SK-N-SH (cell line): ENCODE measurements at regions not wholly inside any gene's neighbourhood (a gene's known extent, or its start where the extent isn't known, plus 50 kb on each side); places are given as distances from the start of the nearest gene placed in this dataset.

Experiments used
- CTCF ChIA-PET: fragments of 300-600, 350-600 bp; formaldehyde crosslinking; extraction: SDS; loops from one replicate; lab custom pipeline; 2021; lab: Yijun Ruan, JAX
- POLR2A ChIA-PET: fragments of 350-600 bp; sonication (Branson Sonifier 250); formaldehyde crosslinking; extraction: SDS; loops from one replicate; lab custom pipeline; 2020; ENCODE audit warnings: antibody characterized with exemption, inconsistent platforms; lab: Yijun Ruan, JAX
- DNase-seq: peaks from one replicate; pipeline ENCODE4 v3.0.0; 2012
- H2AFZ ChIP-seq: fragments of 200-600 bp; sonication (generic); 2 replicates; pipeline ENCODE4 v1.8.1; 2016; ENCODE audit warnings: antibody characterized with exemption, mild to moderate bottlenecking, low read depth
- H3F3A ChIP-seq: fragments of 200-600 bp; sonication (generic); replicated peaks from 2 replicates; pipeline ENCODE3; 2016; ENCODE audit warnings: antibody characterized with exemption, mild to moderate bottlenecking; ENCODE audit not compliant: insufficient read depth
- H3K27ac ChIP-seq, 2 experiments: fragments of 200-500 bp in 1 of 2; fragments of 200-600 bp in 1 of 2; sonication (Bioruptor generic) in 1 of 2; sonication (generic), shearing (Covaris generic) in 1 of 2; 2 replicates each; pipeline versions ENCODE4 v1.5.1 to v1.6.1; 2014 to 2016; ENCODE audit warnings: low read depth in 2 of 2, inconsistent platforms in 1 of 2, low read length in 1 of 2, mild to moderate bottlenecking in 1 of 2, mixed read lengths in 1 of 2
- H3K27me3 ChIP-seq: fragments of 200-600 bp; sonication (generic), shearing (Covaris generic); 2 replicates; pipeline ENCODE4 v1.6.1; 2016; ENCODE audit warnings: mixed run types; ENCODE audit not compliant: insufficient read depth
- H3K36me3 ChIP-seq, 2 experiments: fragments of 200-500 bp in 1 of 2; fragments of 200-600 bp in 1 of 2; sonication (Bioruptor generic) in 1 of 2; sonication (generic) in 1 of 2; replicated peaks in 1 of 2; 2 replicates each; pipeline versions ENCODE3 to v1.5.1; 2014 to 2016; ENCODE audit warnings: low read length in 1 of 2, mild to moderate bottlenecking in 1 of 2; ENCODE audit not compliant: insufficient read depth in 2 of 2, control insufficient read depth in 1 of 2
- H3K4me1 ChIP-seq, 2 experiments: fragments of 200-500 bp in 1 of 2; fragments of 200-600 bp in 1 of 2; sonication (Bioruptor generic) in 1 of 2; sonication (generic), shearing (Covaris generic) in 1 of 2; 2 replicates each; pipeline versions ENCODE4 v1.5.1 to v1.6.1; 2014 to 2016; ENCODE audit warnings: low read depth in 1 of 2, low read length in 1 of 2, mixed run types in 1 of 2; ENCODE audit not compliant: insufficient read depth in 2 of 2, control insufficient read depth in 1 of 2
- H3K4me2 ChIP-seq: fragments of 200-600 bp; sonication (generic), shearing (Covaris generic); 2 replicates; pipeline ENCODE4 v1.6.1; 2017; ENCODE audit warnings: mixed run types
- H3K4me3 ChIP-seq, 2 experiments: fragments of 200-500 bp in 1 of 2; fragments of 200-600 bp in 1 of 2; sonication (Bioruptor generic) in 1 of 2; sonication (generic), shearing (Covaris generic) in 1 of 2; 2 replicates each; pipeline versions ENCODE4 v1.5.1 to v1.8.1; 2014 to 2016; ENCODE audit warnings: low read depth in 2 of 2, inconsistent platforms in 1 of 2, low read length in 1 of 2, mild to moderate bottlenecking in 1 of 2, mixed read lengths in 1 of 2, moderate library complexity in 1 of 2
- H3K79me2 ChIP-seq: fragments of 200-600 bp; sonication (generic); 2 replicates; pipeline ENCODE4 v1.8.1; 2017; ENCODE audit warnings: mild to moderate bottlenecking; ENCODE audit not compliant: insufficient read depth
- H3K9ac ChIP-seq: fragments of 200-600 bp; sonication (generic); 2 replicates; pipeline ENCODE4 v1.6.1; 2017; ENCODE audit warnings: mixed run types
- H3K9me2 ChIP-seq: fragments of 200-600 bp; sonication (generic); 2 replicates; pipeline ENCODE4 v1.6.1; 2017; ENCODE audit warnings: mixed run types
- H3K9me3 ChIP-seq: fragments of 200-600 bp; sonication (generic); 2 replicates; pipeline ENCODE4 v1.6.1; 2017; ENCODE audit warnings: mixed run types, mild to moderate bottlenecking, moderate library complexity
- H4K20me1 ChIP-seq: fragments of 200-600 bp; sonication (generic); 2 replicates; pipeline ENCODE4 v1.6.1; 2017; ENCODE audit warnings: mild to moderate bottlenecking, mixed run types; ENCODE audit not compliant: insufficient read depth
- ELF1 ChIP-seq: IDR thresholded peaks from 2 replicates; pipeline ENCODE4 v1.4.0; 2012
- EP300 ChIP-seq, 2 experiments: IDR thresholded peaks; 2 replicates each; pipeline versions ENCODE4 v1.4.0 to v1.6.1; 2012; ENCODE audit warnings: borderline replicate concordance in 1 of 2, low read depth in 1 of 2, low read length in 1 of 2
- GABPA ChIP-seq: IDR thresholded peaks from 2 replicates; pipeline ENCODE4 v1.4.0; 2012; ENCODE audit warnings: low read depth, mild to moderate bottlenecking
- GATA2 ChIP-seq: sonication (generic); formaldehyde crosslinking; IDR thresholded peaks from 2 replicates; pipeline ENCODE4 v1.5.0; 2020; ENCODE audit warnings: mild to moderate bottlenecking, missing genetic modification reagents
- NFIC ChIP-seq: IDR thresholded peaks from 2 replicates; pipeline ENCODE4 v1.4.0; 2012; ENCODE audit warnings: borderline replicate concordance
- PBX3 ChIP-seq: IDR thresholded peaks from 2 replicates; pipeline ENCODE4; 2012
- SIN3A ChIP-seq: IDR thresholded peaks from 2 replicates; pipeline ENCODE4 v1.6.1; 2012; ENCODE audit warnings: low read depth, mild to moderate bottlenecking, low read length, moderate library complexity, borderline replicate concordance
- TCF12 ChIP-seq: IDR thresholded peaks from 2 replicates; pipeline ENCODE4 v1.4.0; 2012
- TEAD4 ChIP-seq: IDR thresholded peaks from 2 replicates; pipeline ENCODE4 v1.4.0; 2012; ENCODE audit warnings: mild to moderate bottlenecking, borderline replicate concordance; ENCODE audit not compliant: insufficient read depth
- USF2 ChIP-seq: fragments of 150-350 bp; IDR thresholded peaks from 2 replicates; pipeline ENCODE4 v1.6.1; 2017; ENCODE audit warnings: antibody characterized with exemption, low read length, low read depth, borderline replicate concordance
- YY1 ChIP-seq: IDR thresholded peaks from 2 replicates; pipeline ENCODE4 v1.4.0; 2012; ENCODE audit warnings: low read depth, mild to moderate bottlenecking
- WGBS: methylation state at CpG from one replicate; pipeline ENCODE4 v1.1.6; 2017; ENCODE audit warnings: low lambda C conversion rate; 5-methylcytosine and 5-hydroxymethylcytosine counted together
- TF ChIP-seq, protein P1 (sequence below): IDR thresholded peaks from 2 replicates; pipeline ENCODE4 v1.4.0; 2012; ENCODE audit warnings: low read depth, borderline replicate concordance
- TF ChIP-seq, protein P2 (sequence below): IDR thresholded peaks from 2 replicates; pipeline ENCODE4 v1.6.1; 2012; ENCODE audit warnings: mild to moderate bottlenecking, low read depth, low read length, moderate library complexity

DNA sequence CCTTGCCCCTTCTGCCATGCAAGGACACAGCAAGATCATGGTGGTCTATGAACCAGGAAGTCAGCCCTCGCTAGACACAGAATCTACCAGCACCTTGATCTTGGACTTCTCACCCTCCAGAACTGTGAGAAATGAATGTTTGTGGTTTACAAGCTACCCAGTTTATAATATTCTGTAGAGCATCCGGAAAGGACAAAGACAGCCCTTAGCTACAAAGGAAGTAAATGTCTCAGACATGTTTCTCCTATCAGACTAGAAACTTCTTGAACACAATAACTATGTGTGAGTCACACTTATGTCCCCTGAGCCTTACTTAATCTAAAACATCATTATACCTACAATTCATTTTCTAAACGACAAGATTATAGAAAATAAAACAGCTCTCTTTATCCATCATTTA, 176.7 kb downstream of the KLHL28 start:
- no peak for DNase-seq
- Histone ChIP-seq H3K4me2 (no peak overlapping the region), H3K79me2 (no peaks in the 10 kb centered on the region), H3K4me1 (no peaks in the 10 kb centered on the region), H3K27ac (no peak overlapping the region), H3K4me3 (no peak overlapping the region), H3F3A (no peaks in the 10 kb centered on the region), H2AFZ (no peak overlapping the region), H3K9me3 (no peaks in the 10 kb centered on the region), H3K36me3 (no peaks in the 10 kb centered on the region), H3K9me2 (no peaks in the 10 kb centered on the region), H3K27me3 (no peaks in the 10 kb centered on the region), H4K20me1 (no peaks in the 10 kb centered on the region), H3K9ac (no peak overlapping the region)
- ChIA-PET POLR2A (no interaction called here), CTCF (no interaction called here)
- no peak for TF ChIP-seq GATA2
- no peak for TF ChIP-seq GABPA
- no peak for TF ChIP-seq YY1
- no peak for TF ChIP-seq NFIC
- no peak for TF ChIP-seq PBX3
- TF ChIP-seq EP300 (IDR thresholded peaks at IDR 0.05; ENCODE audit: borderline replicate concordance in 1 of 2, low read depth in 1 of 2, low read length in 1 of 2) = no peak
- TF ChIP-seq, protein P1, sequence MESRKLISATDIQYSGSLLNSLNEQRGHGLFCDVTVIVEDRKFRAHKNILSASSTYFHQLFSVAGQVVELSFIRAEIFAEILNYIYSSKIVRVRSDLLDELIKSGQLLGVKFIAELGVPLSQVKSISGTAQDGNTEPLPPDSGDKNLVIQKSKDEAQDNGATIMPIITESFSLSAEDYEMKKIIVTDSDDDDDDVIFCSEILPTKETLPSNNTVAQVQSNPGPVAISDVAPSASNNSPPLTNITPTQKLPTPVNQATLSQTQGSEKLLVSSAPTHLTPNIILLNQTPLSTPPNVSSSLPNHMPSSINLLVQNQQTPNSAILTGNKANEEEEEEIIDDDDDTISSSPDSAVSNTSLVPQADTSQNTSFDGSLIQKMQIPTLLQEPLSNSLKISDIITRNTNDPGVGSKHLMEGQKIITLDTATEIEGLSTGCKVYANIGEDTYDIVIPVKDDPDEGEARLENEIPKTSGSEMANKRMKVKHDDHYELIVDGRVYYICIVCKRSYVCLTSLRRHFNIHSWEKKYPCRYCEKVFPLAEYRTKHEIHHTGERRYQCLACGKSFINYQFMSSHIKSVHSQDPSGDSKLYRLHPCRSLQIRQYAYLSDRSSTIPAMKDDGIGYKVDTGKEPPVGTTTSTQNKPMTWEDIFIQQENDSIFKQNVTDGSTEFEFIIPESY = no peak
- no peak for TF ChIP-seq SIN3A
- TF ChIP-seq TEAD4 = no peak
- no peak for TF ChIP-seq USF2
- TF ChIP-seq, protein P2, sequence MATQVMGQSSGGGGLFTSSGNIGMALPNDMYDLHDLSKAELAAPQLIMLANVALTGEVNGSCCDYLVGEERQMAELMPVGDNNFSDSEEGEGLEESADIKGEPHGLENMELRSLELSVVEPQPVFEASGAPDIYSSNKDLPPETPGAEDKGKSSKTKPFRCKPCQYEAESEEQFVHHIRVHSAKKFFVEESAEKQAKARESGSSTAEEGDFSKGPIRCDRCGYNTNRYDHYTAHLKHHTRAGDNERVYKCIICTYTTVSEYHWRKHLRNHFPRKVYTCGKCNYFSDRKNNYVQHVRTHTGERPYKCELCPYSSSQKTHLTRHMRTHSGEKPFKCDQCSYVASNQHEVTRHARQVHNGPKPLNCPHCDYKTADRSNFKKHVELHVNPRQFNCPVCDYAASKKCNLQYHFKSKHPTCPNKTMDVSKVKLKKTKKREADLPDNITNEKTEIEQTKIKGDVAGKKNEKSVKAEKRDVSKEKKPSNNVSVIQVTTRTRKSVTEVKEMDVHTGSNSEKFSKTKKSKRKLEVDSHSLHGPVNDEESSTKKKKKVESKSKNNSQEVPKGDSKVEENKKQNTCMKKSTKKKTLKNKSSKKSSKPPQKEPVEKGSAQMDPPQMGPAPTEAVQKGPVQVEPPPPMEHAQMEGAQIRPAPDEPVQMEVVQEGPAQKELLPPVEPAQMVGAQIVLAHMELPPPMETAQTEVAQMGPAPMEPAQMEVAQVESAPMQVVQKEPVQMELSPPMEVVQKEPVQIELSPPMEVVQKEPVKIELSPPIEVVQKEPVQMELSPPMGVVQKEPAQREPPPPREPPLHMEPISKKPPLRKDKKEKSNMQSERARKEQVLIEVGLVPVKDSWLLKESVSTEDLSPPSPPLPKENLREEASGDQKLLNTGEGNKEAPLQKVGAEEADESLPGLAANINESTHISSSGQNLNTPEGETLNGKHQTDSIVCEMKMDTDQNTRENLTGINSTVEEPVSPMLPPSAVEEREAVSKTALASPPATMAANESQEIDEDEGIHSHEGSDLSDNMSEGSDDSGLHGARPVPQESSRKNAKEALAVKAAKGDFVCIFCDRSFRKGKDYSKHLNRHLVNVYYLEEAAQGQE = no peak
- no peak for TF ChIP-seq ELF1
- TF ChIP-seq TCF12 = no peak
- 10% methylated on average over 3 of the region's 3 CpGs for WGBS
